SK-N-SH treated with all-trans-retinoic acid at 6 μM for 48 hours (cell line): ENCODE measurements at regions not wholly inside any gene's neighbourhood (a gene's known extent, or its start where the extent isn't known, plus 50 kb on each side); places are given as distances from the start of the nearest gene placed in this dataset.

ENCODE experiments used
- ATAC-seq: fragments of 200-7000 bp; cut with Tn5 transposase; 3 replicates; pipeline ENCODE4 v1.9.1; 2020; ENCODE audit warnings: mild to moderate bottlenecking, moderate library complexity
- ARNTL ChIP-seq: fragments of 450-650 bp; formaldehyde crosslinking; IDR thresholded peaks from 2 replicates; pipeline ENCODE4 v1.5.0; 2020; ENCODE audit warnings: low read depth, mild to moderate bottlenecking, moderate library complexity, borderline replicate concordance
- BACH2 ChIP-seq: fragments of 250-450 bp; sonication (Bioruptor Pico); IDR thresholded peaks from 2 replicates; pipeline ENCODE4 v1.9.0; 2021; ENCODE audit warnings: mild to moderate bottlenecking, borderline replicate concordance
- CREB5 ChIP-seq: fragments of 250-450 bp; sonication (Bioruptor Pico); IDR thresholded peaks from 2 replicates; pipeline ENCODE4 v1.5.1; 2020; ENCODE audit warnings: low read depth, mild to moderate bottlenecking, moderate library complexity
- CSDC2 ChIP-seq: fragments of 250-450 bp; sonication (Bioruptor Pico); IDR thresholded peaks from 2 replicates; pipeline ENCODE4 v1.5.0; 2020; ENCODE audit warnings: mild to moderate bottlenecking, moderate library complexity
- CSRNP3 ChIP-seq: fragments of 250-450 bp; sonication (Bioruptor Pico); IDR thresholded peaks from 2 replicates; pipeline ENCODE4 v1.5.1; 2021; ENCODE audit warnings: mild to moderate bottlenecking, moderate library complexity
- ESRRG ChIP-seq: fragments of 250-450 bp; sonication (Bioruptor Pico); IDR thresholded peaks from 2 replicates; pipeline ENCODE4 v1.6.1; 2021; ENCODE audit warnings: mild to moderate bottlenecking
- GLIS3 ChIP-seq: fragments of 250-450 bp; sonication (Bioruptor Pico); IDR thresholded peaks from 2 replicates; pipeline ENCODE4 v1.5.0; 2020; ENCODE audit warnings: mild to moderate bottlenecking, moderate library complexity
- ISL1 ChIP-seq: fragments of 250-450 bp; sonication (Bioruptor Pico); IDR thresholded peaks from 2 replicates; pipeline ENCODE4 v2.1.2; 2022; ENCODE audit warnings: mild to moderate bottlenecking, moderate library complexity
- OSR1 ChIP-seq: fragments of 250-450 bp; sonication (Bioruptor Pico); IDR thresholded peaks from 2 replicates; pipeline ENCODE4 v1.8.0; 2022; ENCODE audit warnings: moderate library complexity, mild to moderate bottlenecking, inconsistent platforms
- PATZ1 ChIP-seq: fragments of 250-450 bp; sonication (Bioruptor Pico); IDR thresholded peaks from 2 replicates; pipeline ENCODE4 v1.8.0; 2020; ENCODE audit warnings: mild to moderate bottlenecking, moderate library complexity, borderline replicate concordance
- POU6F1 ChIP-seq: fragments of 250-450 bp; sonication (Bioruptor Pico); IDR thresholded peaks from 2 replicates; pipeline ENCODE4 v1.8.0; 2021; ENCODE audit warnings: low read depth, mild to moderate bottlenecking, moderate library complexity, borderline replicate concordance
- PPARA ChIP-seq: fragments of 250-450 bp; sonication (Bioruptor Pico); IDR thresholded peaks from 2 replicates; pipeline ENCODE4 v1.5.0; 2020; ENCODE audit warnings: mild to moderate bottlenecking, borderline replicate concordance
- RARB ChIP-seq: fragments of 250-450 bp; sonication (Bioruptor Pico); IDR thresholded peaks from 2 replicates; pipeline ENCODE4 v1.8.0; 2021; ENCODE audit warnings: mild to moderate bottlenecking, moderate library complexity
- SNAI2 ChIP-seq: fragments of 250-450 bp; sonication (Bioruptor Pico); IDR thresholded peaks from 2 replicates; pipeline ENCODE4 v1.5.0; 2020; ENCODE audit warnings: mild to moderate bottlenecking, moderate library complexity
- TOX ChIP-seq: fragments of 250-450 bp; sonication (Bioruptor Pico); IDR thresholded peaks from 2 replicates; pipeline ENCODE4 v1.8.0; 2021; ENCODE audit warnings: mild to moderate bottlenecking, moderate library complexity, borderline replicate concordance
- TSHZ2 ChIP-seq: fragments of 250-450 bp; sonication (Bioruptor Pico); IDR thresholded peaks from 2 replicates; pipeline ENCODE4 v1.5.0; 2020; ENCODE audit warnings: mild to moderate bottlenecking, moderate library complexity
- ZC3H10 ChIP-seq: fragments of 250-450 bp; sonication (Bioruptor Pico); IDR thresholded peaks from 2 replicates; pipeline ENCODE4 v1.5.1; 2021; ENCODE audit warnings: mild to moderate bottlenecking, moderate library complexity
- ZFP3 ChIP-seq: fragments of 250-450 bp; sonication (Bioruptor Pico); IDR thresholded peaks from 2 replicates; pipeline ENCODE4 v1.5.0; 2020; ENCODE audit warnings: mild to moderate bottlenecking, moderate library complexity
- ZFP30 ChIP-seq: fragments of 450-650 bp; formaldehyde crosslinking; IDR thresholded peaks from 2 replicates; pipeline ENCODE4 v1.5.0; 2022; ENCODE audit warnings: mild to moderate bottlenecking, moderate library complexity
- ZNF70 ChIP-seq: fragments of 450-650 bp; formaldehyde crosslinking; IDR thresholded peaks from 2 replicates; pipeline ENCODE4 v1.5.0; 2020; ENCODE audit warnings: mild to moderate bottlenecking, moderate library complexity
- ZNF8 ChIP-seq: fragments of 450-650 bp; formaldehyde crosslinking; IDR thresholded peaks from 2 replicates; pipeline ENCODE4 v1.5.0; 2020; ENCODE audit warnings: mild to moderate bottlenecking, moderate library complexity

GRCh38 chr16:35642322-35642835, 2183.0 kb downstream of the TP53TG3F start:
- ATAC-seq = no peak
- TF ChIP-seq PATZ1 (CRISPR knock-in tag) (no peak), TSHZ2 (CRISPR knock-in tag) (no peak), BACH2 (CRISPR knock-in tag) (no peak), ZNF70 (CRISPR knock-in tag) (no peak), ZNF8 (no peak), OSR1 (CRISPR knock-in tag) (no peak), ESRRG (CRISPR knock-in tag) (no peak), RARB (CRISPR knock-in tag) (no peak), TOX (CRISPR knock-in tag) (no peak), ZFP3 (CRISPR knock-in tag) (no peak), CSDC2 (CRISPR knock-in tag) (no peak)

- no peak for ATAC-seq
- TF ChIP-seq PATZ1 (CRISPR knock-in tag) = no peak
- no peak for TF ChIP-seq CREB5 (CRISPR knock-in tag)
- no peak for TF ChIP-seq ISL1 (CRISPR knock-in tag)
- no peak for TF ChIP-seq ZC3H10 (CRISPR knock-in tag)
- TF ChIP-seq CSDC2 (CRISPR knock-in tag) = no peak
- TF ChIP-seq OSR1 (CRISPR knock-in tag) = no peak
- no peak for TF ChIP-seq TSHZ2 (CRISPR knock-in tag)
- no peak for TF ChIP-seq PPARA (CRISPR knock-in tag)
- TF ChIP-seq CSRNP3 = no peak
- TF ChIP-seq SNAI2 (CRISPR knock-in tag) = no peak
- no peak for TF ChIP-seq ZFP3 (CRISPR knock-in tag)
- TF ChIP-seq ZFP30 (CRISPR knock-in tag) = no peak
- no peak for TF ChIP-seq ARNTL (CRISPR knock-in tag)
- no peak for TF ChIP-seq POU6F1 (CRISPR knock-in tag)
- no peak for TF ChIP-seq BACH2 (CRISPR knock-in tag)
- no peak for TF ChIP-seq GLIS3
- no peak for TF ChIP-seq ESRRG (CRISPR knock-in tag)
These were observed 2192.4 kb downstream of the TP53TG3F start for GRCh38 chr16:35651841-35652240.
